DND-41 (cell line): ENCODE measurements at regions not wholly inside any gene's neighbourhood (a gene's known extent, or its start where the extent isn't known, plus 50 kb on each side); places are given as distances from the start of the nearest gene placed in this dataset.

Source experiments
- ATAC-seq: fragments of 200-7000 bp; cut with Tn5 transposase; 3 replicates; pipeline ENCODE4 v1.9.1; 2021; ENCODE audit warnings: low read depth; ENCODE audit not compliant: insufficient read depth
- DNase-seq: peaks from one replicate; pipeline ENCODE4 v3.0.0-alpha.2; 2020
- H2AFZ ChIP-seq: 2 replicates; pipeline ENCODE4 v1.6.0; 2012; ENCODE audit warnings: low read depth, low read length
- H3K27ac ChIP-seq: 2 replicates; pipeline ENCODE4 v1.5.1; 2012; ENCODE audit warnings: low read length, inconsistent platforms
- H3K27me3 ChIP-seq: fragments of 200-600 bp; sonication (generic); 2 replicates; pipeline ENCODE4 v1.6.0; 2012; ENCODE audit warnings: low read length, mild to moderate bottlenecking, inconsistent platforms; ENCODE audit not compliant: insufficient read depth, poor library complexity
- H3K36me3 ChIP-seq: 2 replicates; pipeline ENCODE4 v1.5.1; 2012; ENCODE audit warnings: low read length, inconsistent platforms; ENCODE audit not compliant: insufficient read depth
- H3K4me1 ChIP-seq: 2 replicates; pipeline ENCODE4 v1.5.1; 2012; ENCODE audit warnings: mild to moderate bottlenecking, low read length; ENCODE audit not compliant: insufficient read depth
- H3K4me2 ChIP-seq: 2 replicates; pipeline ENCODE4 v1.6.0; 2012; ENCODE audit warnings: mild to moderate bottlenecking, moderate library complexity, low read length, inconsistent platforms; ENCODE audit not compliant: insufficient read depth
- H3K4me3 ChIP-seq, 2 experiments: fragments of 200-600 bp in 1 of 2; shearing (Covaris generic) in 1 of 2; 2 replicates each; pipeline ENCODE4 v1.5.1; 2012 to 2016; ENCODE audit warnings: inconsistent platforms in 2 of 2, low read length in 2 of 2, mild to moderate bottlenecking in 2 of 2, low read depth in 1 of 2, moderate library complexity in 1 of 2
- H3K79me2 ChIP-seq: 2 replicates; pipeline ENCODE4 v1.6.0; 2012; ENCODE audit warnings: low read length, inconsistent platforms; ENCODE audit not compliant: insufficient read depth
- H3K9ac ChIP-seq: 2 replicates; pipeline ENCODE4 v1.6.0; 2012; ENCODE audit warnings: low read depth, mild to moderate bottlenecking, inconsistent platforms, low read length, moderate library complexity
- H3K9me3 ChIP-seq: 2 replicates; pipeline ENCODE4 v1.5.1; 2012; ENCODE audit warnings: low read length, moderate library complexity, mild to moderate bottlenecking, inconsistent platforms; ENCODE audit not compliant: insufficient read depth, severe bottlenecking
- H4K20me1 ChIP-seq: 2 replicates; pipeline ENCODE4 v1.6.0; 2012; ENCODE audit warnings: low read length; ENCODE audit not compliant: insufficient read depth
- EZH2 ChIP-seq: IDR thresholded peaks from 3 replicates; pipeline ENCODE4 v1.6.1; 2012; ENCODE audit warnings: borderline replicate concordance, low read depth, mild to moderate bottlenecking, moderate library complexity, low read length, inconsistent platforms; ENCODE audit not compliant: severe bottlenecking
- TF ChIP-seq, protein P1 (sequence below): IDR thresholded peaks from 2 replicates; pipeline ENCODE4 v1.5.1; 2012; ENCODE audit warnings: borderline replicate concordance, low read length, moderate library complexity, mild to moderate bottlenecking; ENCODE audit not compliant: poor library complexity, severe bottlenecking; ENCODE audit errors: extremely low read depth

- ATAC-seq (no peak), DNase-seq (no peak)
- no peak overlapping the region for H3K4me2 ChIP-seq
- H3K4me1 ChIP-seq: no peaks in the 10 kb centered on the region
- no peaks in the 10 kb centered on the region for H3K9me3 ChIP-seq
- H4K20me1 ChIP-seq: no peaks in the 10 kb centered on the region
- TF ChIP-seq, protein P1, sequence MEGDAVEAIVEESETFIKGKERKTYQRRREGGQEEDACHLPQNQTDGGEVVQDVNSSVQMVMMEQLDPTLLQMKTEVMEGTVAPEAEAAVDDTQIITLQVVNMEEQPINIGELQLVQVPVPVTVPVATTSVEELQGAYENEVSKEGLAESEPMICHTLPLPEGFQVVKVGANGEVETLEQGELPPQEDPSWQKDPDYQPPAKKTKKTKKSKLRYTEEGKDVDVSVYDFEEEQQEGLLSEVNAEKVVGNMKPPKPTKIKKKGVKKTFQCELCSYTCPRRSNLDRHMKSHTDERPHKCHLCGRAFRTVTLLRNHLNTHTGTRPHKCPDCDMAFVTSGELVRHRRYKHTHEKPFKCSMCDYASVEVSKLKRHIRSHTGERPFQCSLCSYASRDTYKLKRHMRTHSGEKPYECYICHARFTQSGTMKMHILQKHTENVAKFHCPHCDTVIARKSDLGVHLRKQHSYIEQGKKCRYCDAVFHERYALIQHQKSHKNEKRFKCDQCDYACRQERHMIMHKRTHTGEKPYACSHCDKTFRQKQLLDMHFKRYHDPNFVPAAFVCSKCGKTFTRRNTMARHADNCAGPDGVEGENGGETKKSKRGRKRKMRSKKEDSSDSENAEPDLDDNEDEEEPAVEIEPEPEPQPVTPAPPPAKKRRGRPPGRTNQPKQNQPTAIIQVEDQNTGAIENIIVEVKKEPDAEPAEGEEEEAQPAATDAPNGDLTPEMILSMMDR: no peak
- TF ChIP-seq EZH2: no peak
- H3K79me2 ChIP-seq: no peaks in the 10 kb centered on the region
- no peak overlapping the region for H3K9ac ChIP-seq
- no peaks in the 10 kb centered on the region for H3K27me3 ChIP-seq
- no peaks in the 10 kb centered on the region for H3K36me3 ChIP-seq
- H2AFZ ChIP-seq: no peak overlapping the region
- no peak overlapping the region for H3K27ac ChIP-seq
- H3K4me3 ChIP-seq: no peak overlapping the region
These were observed 293.0 kb upstream of the HS6ST1 start for GRCh38 chr2:128611421-128612320.

DNA sequence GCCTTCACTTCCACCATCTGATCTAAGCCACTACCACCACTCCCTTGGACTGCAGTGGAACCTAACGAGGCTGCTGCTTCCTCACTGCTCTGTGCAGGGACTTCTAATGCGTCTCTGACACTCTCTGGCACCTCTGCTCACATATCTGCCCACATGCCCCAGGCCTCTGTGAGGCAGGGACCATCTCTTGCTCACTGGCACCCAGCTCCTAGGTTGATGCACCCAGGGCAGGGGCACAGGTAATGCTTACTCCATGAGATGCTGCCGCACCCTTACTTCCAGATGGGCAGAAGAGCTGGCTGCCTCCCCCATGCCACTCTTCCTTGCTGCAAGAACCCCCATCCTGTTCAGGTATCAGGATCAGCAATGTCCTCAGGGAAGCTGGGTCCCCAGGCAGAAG, 294.0 kb upstream of the HS6ST1 start:
- no peak overlapping the region for H2AFZ ChIP-seq
- H3K79me2 ChIP-seq: no peaks in the 10 kb centered on the region
- H3K36me3 ChIP-seq: no peaks in the 10 kb centered on the region
- no peaks in the 10 kb centered on the region for H4K20me1 ChIP-seq
- no peak overlapping the region for H3K4me2 ChIP-seq
- H3K4me3 ChIP-seq: no peak overlapping the region
- no peak for TF ChIP-seq EZH2
- TF ChIP-seq, protein P1: no peak
- no peaks in the 10 kb centered on the region for H3K9me3 ChIP-seq
- no peak overlapping the region for H3K9ac ChIP-seq
- H3K27me3 ChIP-seq: no peaks in the 10 kb centered on the region
- H3K27ac ChIP-seq: no peak overlapping the region
- H3K4me1 ChIP-seq: no peaks in the 10 kb centered on the region
- ATAC-seq (no peak), DNase-seq (no peak)

GRCh38 chr2:128613351-128613750, 294.7 kb upstream of the HS6ST1 start:
- no peak overlapping the region for H3K9ac ChIP-seq
- no peaks in the 10 kb centered on the region for H3K9me3 ChIP-seq
- H3K4me3 ChIP-seq: no peak overlapping the region
- no peak overlapping the region for H3K27ac ChIP-seq
- H3K79me2 ChIP-seq: no peaks in the 10 kb centered on the region
- H4K20me1 ChIP-seq: no peaks in the 10 kb centered on the region
- H3K4me1 ChIP-seq: no peaks in the 10 kb centered on the region
- TF ChIP-seq EZH2: no peak
- TF ChIP-seq, protein P1: no peak
- H3K27me3 ChIP-seq: no peaks in the 10 kb centered on the region
- no peak overlapping the region for H2AFZ ChIP-seq
- DNase-seq (no peak), ATAC-seq (no peak)
- H3K36me3 ChIP-seq: no peaks in the 10 kb centered on the region
- no peak overlapping the region for H3K4me2 ChIP-seq
